ENCODE measurements at regions not wholly inside any gene's neighbourhood (a gene's known extent, or its start where the extent isn't known, plus 50 kb on each side); places are given as distances from the start of the nearest gene placed in this dataset.

DNA sequence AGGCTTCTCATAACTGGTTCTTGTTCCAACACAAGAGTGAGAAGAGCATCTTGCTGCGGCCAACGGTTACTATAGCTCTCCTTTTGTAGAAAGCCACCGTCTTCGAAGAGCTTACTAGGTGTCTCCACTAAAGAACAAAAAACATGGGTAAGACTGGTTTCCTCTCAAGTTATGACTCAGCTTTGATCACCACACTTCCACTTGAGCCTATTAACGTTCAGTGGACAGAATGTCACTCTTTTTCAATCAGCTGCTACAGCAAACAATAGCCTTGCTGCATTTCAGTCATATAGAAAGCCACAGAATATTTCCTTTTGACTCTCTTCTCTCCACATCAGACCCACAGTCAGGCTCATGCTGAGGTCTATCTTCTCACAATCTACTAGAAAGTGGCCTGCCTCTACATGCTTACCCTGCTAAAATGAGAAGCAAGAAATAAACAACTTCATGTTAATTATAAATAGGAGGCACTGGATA, 243.5 kb upstream of the PREP start:
- no peak for TF ChIP-seq ZNF565 (CRISPR knock-in tag; conservative IDR thresholded peaks at IDR 0.05; ENCODE audit: low read depth)
- TF ChIP-seq ZC3H10 (CRISPR knock-in tag; IDR thresholded peaks at IDR 0.05): no peak
- no peak for TF ChIP-seq OSR1 (CRISPR knock-in tag; IDR thresholded peaks at IDR 0.05)
- TF ChIP-seq CREB5 (CRISPR knock-in tag; IDR thresholded peaks at IDR 0.05; ENCODE audit: low read depth): no peak
- no peak for TF ChIP-seq ZNF70 (CRISPR knock-in tag; IDR thresholded peaks at IDR 0.05)
- no peak for TF ChIP-seq ARNTL (CRISPR knock-in tag; IDR thresholded peaks at IDR 0.05; ENCODE audit: borderline replicate concordance, low read depth)
- no peak for TF ChIP-seq ZNF8 (CRISPR knock-in tag; IDR thresholded peaks at IDR 0.05)
- TF ChIP-seq ISL1 (CRISPR knock-in tag; IDR thresholded peaks at IDR 0.05): no peak
- no peak for TF ChIP-seq ZFP30 (CRISPR knock-in tag; IDR thresholded peaks at IDR 0.05)
- TF ChIP-seq, protein P1, sequence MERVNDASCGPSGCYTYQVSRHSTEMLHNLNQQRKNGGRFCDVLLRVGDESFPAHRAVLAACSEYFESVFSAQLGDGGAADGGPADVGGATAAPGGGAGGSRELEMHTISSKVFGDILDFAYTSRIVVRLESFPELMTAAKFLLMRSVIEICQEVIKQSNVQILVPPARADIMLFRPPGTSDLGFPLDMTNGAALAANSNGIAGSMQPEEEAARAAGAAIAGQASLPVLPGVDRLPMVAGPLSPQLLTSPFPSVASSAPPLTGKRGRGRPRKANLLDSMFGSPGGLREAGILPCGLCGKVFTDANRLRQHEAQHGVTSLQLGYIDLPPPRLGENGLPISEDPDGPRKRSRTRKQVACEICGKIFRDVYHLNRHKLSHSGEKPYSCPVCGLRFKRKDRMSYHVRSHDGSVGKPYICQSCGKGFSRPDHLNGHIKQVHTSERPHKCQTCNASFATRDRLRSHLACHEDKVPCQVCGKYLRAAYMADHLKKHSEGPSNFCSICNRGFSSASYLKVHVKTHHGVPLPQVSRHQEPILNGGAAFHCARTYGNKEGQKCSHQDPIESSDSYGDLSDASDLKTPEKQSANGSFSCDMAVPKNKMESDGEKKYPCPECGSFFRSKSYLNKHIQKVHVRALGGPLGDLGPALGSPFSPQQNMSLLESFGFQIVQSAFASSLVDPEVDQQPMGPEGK (CRISPR knock-in tag; IDR thresholded peaks at IDR 0.05; ENCODE audit: borderline replicate concordance): no peak

All from SK-N-SH treated with all-trans-retinoic acid at 6 μM for 48 hours (cell line).